Neural progenitor cell (in vitro differentiated cells): ENCODE measurements at regions not wholly inside any gene's neighbourhood (a gene's known extent, or its start where the extent isn't known, plus 50 kb on each side); places are given as distances from the start of the nearest gene placed in this dataset.

Experiments used
- CTCF ChIP-seq: fragments of 200-600 bp; sonication (generic); IDR thresholded peaks from 2 replicates; pipeline ENCODE4 v1.5.1; 2017; ENCODE audit warnings: antibody characterized with exemption, mild to moderate bottlenecking
- EZH2 ChIP-seq: fragments of 200-600 bp; sonication (generic); IDR thresholded peaks from 2 replicates; pipeline ENCODE4 v1.6.1; 2017; ENCODE audit warnings: antibody characterized with exemption, mild to moderate bottlenecking, moderate library complexity
- EZH2phosphoT487 ChIP-seq: fragments of 200-600 bp; sonication (generic); IDR thresholded peaks from 2 replicates; pipeline ENCODE4 v1.6.1; 2017; ENCODE audit warnings: antibody characterized with exemption

DNA sequence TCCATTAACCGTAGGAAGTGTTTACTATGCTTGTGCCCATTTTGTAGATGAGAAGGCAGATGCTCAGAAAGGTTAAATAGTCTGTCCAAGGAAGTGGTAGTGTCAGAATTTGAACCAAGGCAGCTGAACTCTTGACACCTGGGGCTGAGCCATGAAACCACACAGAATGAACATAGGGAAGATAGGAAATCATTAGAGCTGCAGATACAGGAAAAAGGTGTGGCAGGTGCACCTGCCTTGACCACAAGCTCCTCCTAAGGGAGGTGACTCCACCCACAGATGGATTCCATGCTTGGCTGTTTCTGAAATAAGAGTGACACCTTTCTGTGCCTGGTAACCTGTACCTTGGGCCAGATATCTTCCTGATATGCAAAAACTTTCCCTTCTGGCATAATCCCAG, 69.9 kb upstream of the IGSF21 start:
- TF ChIP-seq CTCF (no peak), EZH2 (no peak), EZH2phosphoT487 (no peak)
